ENCODE measurements at regions not wholly inside any gene's neighbourhood (a gene's known extent, or its start where the extent isn't known, plus 50 kb on each side); places are given as distances from the start of the nearest gene placed in this dataset.

- WGBS: 74% methylated on average over 4 of the region's 4 CpGs
- intact Hi-C loops (cut with DNase I): no loop called here
Measured at GRCh38 chr10:44198096-44198779, 186.7 kb downstream of the CXCL12 start.

GRCh38 chr10:44197646-44198045 is 187.3 kb downstream of the CXCL12 start:
- no peaks in the 10 kb centered on the region for H3K36me3 ChIP-seq
- 100% methylated on average over 3 of the region's 3 CpGs for WGBS
- intact Hi-C loops (cut with DNase I): no loop called here
- no peak for TF ChIP-seq POLR2AphosphoS5 (IDR thresholded peaks at IDR 0.05)
- no peak for TF ChIP-seq POLR2A (IDR thresholded peaks at IDR 0.05; ENCODE audit: low read depth)
- TF ChIP-seq CTCF (IDR thresholded peaks at IDR 0.05): no peak
- TF ChIP-seq EP300 (IDR thresholded peaks at IDR 0.05): no peak
- peak overlapping the region in 1 of 4 donors; percentile 67 for H3K27ac ChIP-seq (replicated peaks in 1 of 4)
- H3K4me1 ChIP-seq: peaks cover 11 to 40% (median 27%) of the 10 kb centered on the region in 4 donors
- DNase-seq (ENCODE audit: extremely low spot score): peak; percentile 82
- H3K27me3 ChIP-seq: no peaks in the 10 kb centered on the region
- H3K9me3 ChIP-seq: no peaks in the 10 kb centered on the region
- H3K4me3 ChIP-seq: no peak overlapping the region

More at GRCh38 chr10:44198096-44198779, 186.7 kb downstream of the CXCL12 start:
- Histone ChIP-seq H3K9me3 (no peaks in the 10 kb centered on the region), H3K27ac (replicated peaks in 1 of 4) (peak overlapping the region in 3 of 4 donors; percentile 38 to 67 (median 49)), H3K36me3 (no peaks in the 10 kb centered on the region), H3K4me3 (no peak overlapping the region), H3K4me1 (peaks cover 11 to 40% (median 27%) of the 10 kb centered on the region in 4 donors), H3K27me3 (no peaks in the 10 kb centered on the region)
- TF ChIP-seq CTCF (IDR thresholded peaks at IDR 0.05) (no peak), POLR2A (IDR thresholded peaks at IDR 0.05; ENCODE audit: low read depth) (no peak), POLR2AphosphoS5 (IDR thresholded peaks at IDR 0.05) (no peak), EP300 (IDR thresholded peaks at IDR 0.05) (no peak)
- DNase-seq (ENCODE audit: extremely low spot score): peak; percentile 12

GRCh38 chr10:44196336-44196735 is 188.6 kb downstream of the CXCL12 start:
- H3K9me3 ChIP-seq: no peaks in the 10 kb centered on the region
- intact Hi-C loops (cut with DNase I): no loop called here
- TF ChIP-seq CTCF (IDR thresholded peaks at IDR 0.05) (no peak), POLR2A (IDR thresholded peaks at IDR 0.05; ENCODE audit: low read depth) (no peak), POLR2AphosphoS5 (IDR thresholded peaks at IDR 0.05) (no peak), EP300 (IDR thresholded peaks at IDR 0.05) (no peak)
- no peaks in the 10 kb centered on the region for H3K36me3 ChIP-seq
- no peaks in the 10 kb centered on the region for H3K27me3 ChIP-seq
- WGBS: 87% methylated on average over 5 of the region's 5 CpGs
- peaks cover 11 to 40% (median 27%) of the 10 kb centered on the region in 4 donors for H3K4me1 ChIP-seq
- H3K4me3 ChIP-seq: no peak overlapping the region
- H3K27ac ChIP-seq (replicated peaks in 1 of 4): no peak overlapping the region
- DNase-seq (ENCODE audit: extremely low spot score): no peak

GRCh38 chr10:44196008-44196320 is 188.9 kb downstream of the CXCL12 start:
- Histone ChIP-seq H3K4me3 (no peak overlapping the region), H3K27me3 (no peaks in the 10 kb centered on the region), H3K27ac (replicated peaks in 1 of 4) (no peak overlapping the region), H3K9me3 (no peaks in the 10 kb centered on the region), H3K36me3 (no peaks in the 10 kb centered on the region), H3K4me1 (peaks cover 11 to 40% (median 27%) of the 10 kb centered on the region in 4 donors)
- peak; percentile 90 for DNase-seq (ENCODE audit: extremely low spot score)
- TF ChIP-seq POLR2AphosphoS5 (IDR thresholded peaks at IDR 0.05): no peak
- no peak for TF ChIP-seq POLR2A (IDR thresholded peaks at IDR 0.05; ENCODE audit: low read depth)
- intact Hi-C loops (cut with DNase I): no loop called here
- 86% methylated on average over 2 of the region's 2 CpGs for WGBS

- TF ChIP-seq POLR2AphosphoS5 (IDR thresholded peaks at IDR 0.05): peak in 1 of 2 donors; percentile 9
- no peak for TF ChIP-seq CTCF (IDR thresholded peaks at IDR 0.05)
- no peak for TF ChIP-seq POLR2A (IDR thresholded peaks at IDR 0.05; ENCODE audit: low read depth)
- intact Hi-C loops (cut with DNase I): no loop called here
- WGBS: 60% methylated on average over 9 of the region's 9 CpGs
Measured at GRCh38 chr10:44195112-44196007, 189.5 kb downstream of the CXCL12 start.

More at GRCh38 chr10:44195112-44196007, 189.5 kb downstream of the CXCL12 start:
- Histone ChIP-seq H3K27me3 (no peaks in the 10 kb centered on the region), H3K9me3 (no peaks in the 10 kb centered on the region), H3K4me3 (no peak overlapping the region), H3K36me3 (no peaks in the 10 kb centered on the region), H3K4me1 (peaks cover 11 to 40% (median 27%) of the 10 kb centered on the region in 4 donors), H3K27ac (replicated peaks in 1 of 4) (no peak overlapping the region)
- DNase-seq (ENCODE audit: extremely low spot score): peak; percentile 91
